Right lobe of liver (tissue), 4 donors: ENCODE measurements at regions not wholly inside any gene's neighbourhood (a gene's known extent, or its start where the extent isn't known, plus 50 kb on each side); places are given as distances from the start of the nearest gene placed in this dataset.

Source experiments
- CTCF ChIP-seq, 4 donors: fragments of 200-600 bp in 3 of 4; fragments of 450-650 bp in 1 of 4; IDR thresholded peaks; one replicate each; pipeline versions ENCODE4 v1.5.1 to v1.8.0; 2016 to 2022; ENCODE audit warnings: antibody characterized with exemption in 4 of 4, mild to moderate bottlenecking in 2 of 4
- POLR2A ChIP-seq: fragments of 450-650 bp; IDR thresholded peaks from one replicate; pipeline ENCODE4 v1.6.1; 2017; ENCODE audit warnings: antibody characterized with exemption, mild to moderate bottlenecking
- donor health status: DM: no; HTN: no; CAD: no.
- donor health status: DM: no; HTN: no; CAD: no.
- donor health status: DM: no; HTN: yes; CAD: no.

DNA sequence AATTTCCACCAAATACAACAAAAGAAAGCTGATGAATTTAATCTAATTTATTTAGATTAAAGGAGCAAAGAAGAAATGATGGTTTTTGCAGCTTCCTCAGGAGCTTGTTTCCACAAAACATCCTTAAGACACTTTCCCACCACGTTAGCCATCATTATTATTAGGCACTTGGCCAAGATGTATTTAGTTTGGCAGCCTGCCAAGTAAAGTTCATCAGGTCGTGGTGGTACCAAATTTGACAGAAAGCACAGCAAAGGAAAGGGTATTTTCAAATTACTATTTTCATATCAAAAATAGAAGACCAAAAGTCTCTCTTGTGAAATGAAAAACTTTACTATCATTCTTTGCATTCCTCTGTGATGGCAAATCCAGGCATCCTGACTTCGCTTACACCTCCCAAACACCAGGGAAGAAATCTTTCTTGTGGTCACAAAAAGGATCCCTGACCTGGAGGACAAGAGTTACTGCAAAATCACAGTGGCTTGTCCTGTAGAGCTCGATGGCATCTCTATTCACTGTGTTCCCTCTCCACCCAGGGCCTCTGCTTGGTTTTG, 123.1 kb upstream of the INHBA start:
- TF ChIP-seq CTCF (IDR thresholded peaks at IDR 0.05) (no peak), POLR2A (no peak)
